Mesendoderm (in vitro differentiated cells): ENCODE measurements at regions not wholly inside any gene's neighbourhood (a gene's known extent, or its start where the extent isn't known, plus 50 kb on each side); places are given as distances from the start of the nearest gene placed in this dataset.

Experiments
- DNase-seq: peaks from one replicate; pipeline ENCODE4 v3.0.0; 2013
- H2AK5ac ChIP-seq: 2 replicates; pipeline ENCODE4 v1.6.1; 2013; ENCODE audit warnings: low read length, inconsistent platforms
- H2BK120ac ChIP-seq: 2 replicates; pipeline ENCODE4 v1.6.1; 2013; ENCODE audit warnings: low read depth, mild to moderate bottlenecking, low read length, moderate library complexity, mixed read lengths
- H2BK15ac ChIP-seq: replicated peaks from 2 replicates; pipeline ENCODE4 v1.6.1; 2013; ENCODE audit warnings: low read depth, mild to moderate bottlenecking, moderate library complexity
- H2BK5ac ChIP-seq: 2 replicates; pipeline ENCODE4 v1.6.1; 2013; ENCODE audit warnings: low read length, inconsistent platforms
- H3K18ac ChIP-seq: 2 replicates; pipeline ENCODE4 v1.6.1; 2013; ENCODE audit warnings: mild to moderate bottlenecking, low read length, mixed read lengths
- H3K23ac ChIP-seq: one replicate; pipeline ENCODE4 v1.6.1; 2013; ENCODE audit warnings: low read length
- H3K27ac ChIP-seq: 2 replicates; pipeline ENCODE4 v1.5.1; 2013; ENCODE audit warnings: low read depth, mild to moderate bottlenecking, inconsistent platforms, low read length, moderate library complexity
- H3K27me3 ChIP-seq: 2 replicates; pipeline ENCODE4 v1.6.1; 2013; ENCODE audit warnings: low read length, control low read depth, mild to moderate bottlenecking, inconsistent platforms; ENCODE audit not compliant: insufficient read depth, poor library complexity
- H3K36me3 ChIP-seq: 2 replicates; pipeline ENCODE4 v1.6.1; 2013; ENCODE audit warnings: low read length, inconsistent platforms; ENCODE audit not compliant: control insufficient read depth, insufficient read depth
- H3K4ac ChIP-seq: one replicate; pipeline ENCODE4 v1.6.1; 2013; ENCODE audit warnings: low read depth, mild to moderate bottlenecking, low read length, moderate library complexity
- H3K4me1 ChIP-seq: 2 replicates; pipeline ENCODE4 v1.6.1; 2013; ENCODE audit warnings: low read depth, low read length, inconsistent platforms; ENCODE audit not compliant: control insufficient read depth
- H3K4me2 ChIP-seq: 2 replicates; pipeline ENCODE4 v1.6.1; 2013; ENCODE audit warnings: low read length
- H3K4me3 ChIP-seq: 2 replicates; pipeline ENCODE4 v1.5.1; 2013; ENCODE audit warnings: mild to moderate bottlenecking, low read length
- H3K56ac ChIP-seq: one replicate; pipeline ENCODE4 v1.6.1; 2013; ENCODE audit warnings: low read length
- H3K79me1 ChIP-seq: 2 replicates; pipeline ENCODE4 v1.6.1; 2013; ENCODE audit warnings: low read length, inconsistent platforms
- H3K79me2 ChIP-seq: 2 replicates; pipeline ENCODE4 v1.6.1; 2013; ENCODE audit warnings: mild to moderate bottlenecking, low read length; ENCODE audit not compliant: control insufficient read depth, insufficient read depth
- H3K9ac ChIP-seq: 2 replicates; pipeline ENCODE4 v1.6.1; 2013; ENCODE audit warnings: low read length, inconsistent platforms
- H4K5ac ChIP-seq: one replicate; pipeline ENCODE4 v1.6.1; 2013; ENCODE audit warnings: low read length
- H4K8ac ChIP-seq: one replicate; pipeline ENCODE4 v1.6.1; 2013; ENCODE audit warnings: low read depth, mild to moderate bottlenecking, control low read depth, low read length, moderate library complexity
- WGBS: extraction: QIAGEN DNeasy Blood & Tissue Kit; methylation state at CpG from one replicate; pipeline ENCODE4 v1.1.7; 2013; ENCODE audit warnings: low lambda C conversion rate, missing lambda C conversion rate; ENCODE audit not compliant: insufficient coverage; ENCODE audit errors: extremely low coverage; 5-methylcytosine and 5-hydroxymethylcytosine counted together

- H3K4me1 ChIP-seq = no peaks in the 10 kb centered on the region
- no peak overlapping the region for H4K5ac ChIP-seq
- H2BK120ac ChIP-seq = no peak overlapping the region
- H3K79me1 ChIP-seq = no peaks in the 10 kb centered on the region
- H2BK5ac ChIP-seq = no peak overlapping the region
- H2AK5ac ChIP-seq = no peak overlapping the region
- no peaks in the 10 kb centered on the region for H3K27me3 ChIP-seq
- WGBS = no CpG with 5 or more reads among the region's 5 CpGs
- H3K4me2 ChIP-seq = no peak overlapping the region
- H3K23ac ChIP-seq = no peak overlapping the region
- H3K9ac ChIP-seq = no peak overlapping the region
- no peak overlapping the region for H3K4ac ChIP-seq
- H2BK15ac ChIP-seq = no peak overlapping the region
- DNase-seq = peak; percentile 37
- no peak overlapping the region for H3K18ac ChIP-seq
- no peaks in the 10 kb centered on the region for H3K79me2 ChIP-seq
- H3K36me3 ChIP-seq = no peaks in the 10 kb centered on the region
- no peak overlapping the region for H4K8ac ChIP-seq
- H3K27ac ChIP-seq = no peak overlapping the region
- no peak overlapping the region for H3K56ac ChIP-seq
- no peak overlapping the region for H3K4me3 ChIP-seq
These were observed 239.5 kb upstream of the LRRC7 start for GRCh38 chr1:69328186-69328585.

DNA sequence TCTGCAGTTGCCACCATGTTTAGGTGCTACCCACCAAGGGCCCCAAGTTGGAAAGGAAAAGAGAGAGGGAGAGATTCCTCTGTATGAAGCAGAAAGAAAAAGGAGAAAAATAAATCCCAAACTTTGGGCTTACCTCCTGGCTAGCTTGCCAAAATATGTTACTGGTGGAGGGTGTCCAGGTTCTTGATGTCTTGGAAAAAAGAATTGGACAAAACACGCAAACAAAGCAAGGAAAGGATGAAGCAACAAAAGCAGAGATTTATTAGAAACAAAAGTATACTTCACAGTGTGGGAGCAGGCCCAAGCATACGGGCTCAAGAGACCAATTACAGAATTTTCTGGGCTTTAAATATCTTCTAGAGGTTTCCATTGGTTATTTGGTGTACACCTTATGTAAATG is 204.5 kb upstream of the LRRC7 start:
- no peak overlapping the region for H2AK5ac ChIP-seq
- no peaks in the 10 kb centered on the region for H3K4me1 ChIP-seq

GRCh38 chr1:69373520-69373919 is 194.2 kb upstream of the LRRC7 start:
- Histone ChIP-seq H3K27me3 (no peaks in the 10 kb centered on the region), H3K9ac (no peak overlapping the region), H3K4me3 (no peak overlapping the region), H2BK5ac (no peak overlapping the region), H3K23ac (no peak overlapping the region), H3K36me3 (no peaks in the 10 kb centered on the region), H4K5ac (no peak overlapping the region), H3K56ac (no peak overlapping the region), H3K79me2 (no peaks in the 10 kb centered on the region), H3K4ac (no peak overlapping the region), H3K79me1 (no peaks in the 10 kb centered on the region), H2BK15ac (no peak overlapping the region), H3K27ac (no peak overlapping the region), H2BK120ac (no peak overlapping the region), H2AK5ac (no peak overlapping the region), H4K8ac (no peak overlapping the region), H3K4me1 (no peaks in the 10 kb centered on the region), H3K4me2 (no peak overlapping the region), H3K18ac (no peak overlapping the region)
- no peak for DNase-seq
- WGBS = no CpG with 5 or more reads among the region's 4 CpGs

More for the DNA sequence above, 204.5 kb upstream of the LRRC7 start:
- Histone ChIP-seq H3K56ac (no peak overlapping the region), H3K4me3 (no peak overlapping the region), H4K5ac (no peak overlapping the region), H3K36me3 (no peaks in the 10 kb centered on the region), H4K8ac (no peak overlapping the region), H3K27ac (no peak overlapping the region), H2BK120ac (no peak overlapping the region), H2BK15ac (no peak overlapping the region), H3K79me1 (no peaks in the 10 kb centered on the region), H3K4me2 (no peak overlapping the region), H3K9ac (no peak overlapping the region), H3K79me2 (no peaks in the 10 kb centered on the region), H3K18ac (no peak overlapping the region), H3K4ac (no peak overlapping the region), H2BK5ac (no peak overlapping the region), H3K23ac (no peak overlapping the region), H3K27me3 (no peaks in the 10 kb centered on the region)
- no CpG with 5 or more reads among the region's 2 CpGs for WGBS
- no peak for DNase-seq

GRCh38 chr1:69376408-69376807 is 191.3 kb upstream of the LRRC7 start:
- Histone ChIP-seq H3K27me3 (no peaks in the 10 kb centered on the region), H3K9ac (no peak overlapping the region), H3K4me2 (no peak overlapping the region), H3K56ac (no peak overlapping the region), H3K18ac (no peak overlapping the region), H2BK120ac (no peak overlapping the region), H3K27ac (no peak overlapping the region), H2BK5ac (no peak overlapping the region), H2BK15ac (no peak overlapping the region), H3K4me1 (no peaks in the 10 kb centered on the region), H4K5ac (no peak overlapping the region), H3K79me2 (no peaks in the 10 kb centered on the region), H3K36me3 (no peaks in the 10 kb centered on the region), H2AK5ac (no peak overlapping the region), H3K4me3 (no peak overlapping the region), H3K23ac (no peak overlapping the region), H4K8ac (no peak overlapping the region), H3K79me1 (no peaks in the 10 kb centered on the region), H3K4ac (no peak overlapping the region)
- no peak for DNase-seq
- WGBS = no CpG with 5 or more reads among the region's 1 CpG

DNA sequence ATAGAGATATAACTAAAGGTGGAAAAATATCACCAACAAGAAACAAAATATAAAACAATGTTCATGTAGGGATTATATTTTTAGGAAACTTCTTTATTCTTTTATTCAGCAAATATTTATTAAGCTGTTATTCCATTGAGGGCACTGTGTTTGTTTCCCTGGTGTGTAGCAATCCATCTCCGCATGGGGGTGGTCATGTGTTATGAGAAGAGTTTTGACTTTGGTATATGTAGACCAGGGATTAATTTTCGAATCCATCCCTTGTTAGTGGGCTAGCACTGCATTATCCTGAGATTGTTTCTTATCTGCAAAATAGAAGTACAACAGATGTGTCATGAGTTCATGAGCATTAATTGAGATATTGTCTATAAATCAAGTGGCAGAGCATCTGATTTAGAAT is 190.2 kb upstream of the LRRC7 start:
- Histone ChIP-seq H2BK120ac (no peak overlapping the region), H3K27me3 (no peaks in the 10 kb centered on the region), H3K4me2 (no peak overlapping the region), H4K8ac (no peak overlapping the region), H3K9ac (no peak overlapping the region), H2AK5ac (no peak overlapping the region), H2BK15ac (no peak overlapping the region), H3K4me3 (no peak overlapping the region), H3K79me2 (no peaks in the 10 kb centered on the region), H3K27ac (no peak overlapping the region), H3K56ac (no peak overlapping the region), H3K79me1 (no peaks in the 10 kb centered on the region), H3K36me3 (no peaks in the 10 kb centered on the region), H3K23ac (no peak overlapping the region), H3K18ac (no peak overlapping the region), H4K5ac (no peak overlapping the region), H3K4ac (no peak overlapping the region), H3K4me1 (no peaks in the 10 kb centered on the region), H2BK5ac (no peak overlapping the region)
- no CpG with 5 or more reads among the region's 2 CpGs for WGBS
- no peak for DNase-seq

- H3K27me3 ChIP-seq = no peaks in the 10 kb centered on the region
- H4K5ac ChIP-seq = no peak overlapping the region
- no peaks in the 10 kb centered on the region for H3K36me3 ChIP-seq
- H2AK5ac ChIP-seq = no peak overlapping the region
- no peaks in the 10 kb centered on the region for H3K79me2 ChIP-seq
- H2BK120ac ChIP-seq = no peak overlapping the region
- no peak overlapping the region for H3K27ac ChIP-seq
- no peak overlapping the region for H3K23ac ChIP-seq
- no peak overlapping the region for H2BK15ac ChIP-seq
- no peak overlapping the region for H2BK5ac ChIP-seq
- no peak overlapping the region for H3K4me2 ChIP-seq
- H3K4me1 ChIP-seq = no peaks in the 10 kb centered on the region
- no peak overlapping the region for H4K8ac ChIP-seq
- H3K4me3 ChIP-seq = no peak overlapping the region
- no peak overlapping the region for H3K18ac ChIP-seq
- no peak for DNase-seq
- no peaks in the 10 kb centered on the region for H3K79me1 ChIP-seq
- no peak overlapping the region for H3K4ac ChIP-seq
- no peak overlapping the region for H3K9ac ChIP-seq
- H3K56ac ChIP-seq = no peak overlapping the region
These were observed 179.7 kb upstream of the LRRC7 start for GRCh38 chr1:69388044-69388443.
